ENCODE measurements at regions not wholly inside any gene's neighbourhood (a gene's known extent, or its start where the extent isn't known, plus 50 kb on each side); places are given as distances from the start of the nearest gene placed in this dataset. TPM values are rescaled to one million over a fixed set of nuclear protein-coding genes. Genes with fewer than 3 reads are reported as not detected.

GRCh38 chr20:41670631-41671030 lies 52.5 kb upstream of the CHD6 start:
- Histone ChIP-seq H3K9me3 (no peaks in the 10 kb centered on the region), H3K27ac (no peak overlapping the region), H3K4me1 (no peaks in the 10 kb centered on the region), H3K36me3 (no peaks in the 10 kb centered on the region), H3K27me3 (no peaks in the 10 kb centered on the region), H3K4me3 (no peak overlapping the region)
- intact Hi-C loops (cut with DNase I; ENCODE audit: low total_unique reads) = no loop called here
- no peak for DNase-seq
- no peak for TF ChIP-seq POLR2A (IDR thresholded peaks at IDR 0.05)
- TF ChIP-seq, protein P1, sequence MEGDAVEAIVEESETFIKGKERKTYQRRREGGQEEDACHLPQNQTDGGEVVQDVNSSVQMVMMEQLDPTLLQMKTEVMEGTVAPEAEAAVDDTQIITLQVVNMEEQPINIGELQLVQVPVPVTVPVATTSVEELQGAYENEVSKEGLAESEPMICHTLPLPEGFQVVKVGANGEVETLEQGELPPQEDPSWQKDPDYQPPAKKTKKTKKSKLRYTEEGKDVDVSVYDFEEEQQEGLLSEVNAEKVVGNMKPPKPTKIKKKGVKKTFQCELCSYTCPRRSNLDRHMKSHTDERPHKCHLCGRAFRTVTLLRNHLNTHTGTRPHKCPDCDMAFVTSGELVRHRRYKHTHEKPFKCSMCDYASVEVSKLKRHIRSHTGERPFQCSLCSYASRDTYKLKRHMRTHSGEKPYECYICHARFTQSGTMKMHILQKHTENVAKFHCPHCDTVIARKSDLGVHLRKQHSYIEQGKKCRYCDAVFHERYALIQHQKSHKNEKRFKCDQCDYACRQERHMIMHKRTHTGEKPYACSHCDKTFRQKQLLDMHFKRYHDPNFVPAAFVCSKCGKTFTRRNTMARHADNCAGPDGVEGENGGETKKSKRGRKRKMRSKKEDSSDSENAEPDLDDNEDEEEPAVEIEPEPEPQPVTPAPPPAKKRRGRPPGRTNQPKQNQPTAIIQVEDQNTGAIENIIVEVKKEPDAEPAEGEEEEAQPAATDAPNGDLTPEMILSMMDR (IDR thresholded peaks at IDR 0.05) = no peak

DNA sequence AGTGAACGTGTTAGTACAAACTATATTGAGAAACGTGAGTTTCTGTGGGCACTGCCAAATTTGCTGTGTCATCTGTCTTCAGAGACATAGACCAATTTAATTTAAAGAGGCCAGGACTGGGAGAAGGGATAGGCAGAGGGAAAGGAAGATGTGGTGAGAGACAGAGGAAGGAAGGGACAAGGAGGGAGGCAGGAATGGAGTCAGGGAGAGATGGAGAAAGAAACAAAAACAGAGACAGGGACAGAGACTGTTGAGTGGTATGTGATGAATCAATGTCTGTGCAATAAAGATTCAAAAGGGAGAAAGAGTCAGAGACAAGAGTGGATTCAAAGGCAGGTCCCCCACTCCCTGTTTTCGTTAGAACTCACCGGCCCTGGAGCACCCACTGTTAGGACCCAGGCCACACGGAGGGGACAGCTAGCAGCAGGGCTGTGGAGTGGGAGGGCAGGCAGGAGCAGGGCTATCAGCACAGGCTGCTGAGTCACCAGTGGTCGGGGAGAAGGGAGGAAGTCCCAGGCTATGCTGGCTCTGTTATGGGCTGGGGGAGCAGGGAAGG lies 51.6 kb upstream of the CHD6 start:
- TF ChIP-seq, protein P1 (IDR thresholded peaks at IDR 0.05) = no peak
- no peak for TF ChIP-seq POLR2A (IDR thresholded peaks at IDR 0.05)
- no peak overlapping the region for H3K4me3 ChIP-seq
- no peaks in the 10 kb centered on the region for H3K27me3 ChIP-seq
- no peaks in the 10 kb centered on the region for H3K36me3 ChIP-seq
- H3K4me1 ChIP-seq = no peaks in the 10 kb centered on the region
- no peak overlapping the region for H3K27ac ChIP-seq
- DNase-seq = no peak
- intact Hi-C loops (cut with DNase I; ENCODE audit: low total_unique reads) = no loop called here
- no peaks in the 10 kb centered on the region for H3K9me3 ChIP-seq

DNA sequence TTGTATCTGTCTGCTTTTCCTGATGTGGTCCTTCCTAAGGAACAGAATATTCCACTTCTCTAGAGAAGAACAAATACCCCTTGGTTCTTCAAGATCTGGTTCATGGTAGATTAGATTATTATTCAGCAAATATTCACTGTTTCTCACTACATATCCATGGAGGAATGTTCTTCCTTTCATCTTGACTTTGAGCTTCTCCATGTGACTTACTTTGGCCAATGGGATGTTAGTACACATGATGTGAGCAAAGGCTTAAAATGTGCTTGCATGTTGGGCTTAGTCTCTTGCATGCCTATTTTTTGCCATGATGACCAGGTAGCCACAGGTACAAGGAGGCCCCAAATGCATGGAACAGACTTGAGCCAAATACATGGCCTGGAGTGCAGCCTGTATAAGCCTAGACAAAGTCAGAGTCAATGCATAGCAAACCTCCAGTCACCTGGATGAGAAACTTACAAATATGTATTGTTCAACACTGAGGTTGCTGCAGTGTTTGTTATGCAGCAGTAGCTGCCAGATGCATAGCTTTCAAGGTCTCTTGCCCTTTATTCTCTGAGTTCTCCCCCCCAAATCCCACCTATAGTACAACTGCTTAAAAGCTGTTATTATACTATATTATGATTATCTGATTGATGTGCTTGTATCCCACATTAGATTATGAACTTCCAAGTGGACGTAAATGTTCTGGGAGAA lies 50.0 kb upstream of the CHD6 start:
- Histone ChIP-seq H3K27ac (no peak overlapping the region), H3K36me3 (no peaks in the 10 kb centered on the region), H3K4me3 (no peak overlapping the region), H3K9me3 (no peaks in the 10 kb centered on the region), H3K4me1 (no peaks in the 10 kb centered on the region), H3K27me3 (no peaks in the 10 kb centered on the region)
- DNase-seq = no peak
- intact Hi-C loops (cut with DNase I; ENCODE audit: low total_unique reads) = no loop called here
- TF ChIP-seq, protein P1 (IDR thresholded peaks at IDR 0.05) = no peak
- TF ChIP-seq POLR2A (IDR thresholded peaks at IDR 0.05) = no peak

Small RNA genes in the stretch of these regions (small RNA-seq; reads per million reads assigned to genes)
- not detected for gene RF00568
- not detected for gene RNU6-1018P

Measured in uterus (tissue), 3 donors.